Posterior cingulate gyrus (tissue), 11 donors: ENCODE measurements at regions not wholly inside any gene's neighbourhood (a gene's known extent, or its start where the extent isn't known, plus 50 kb on each side); places are given as distances from the start of the nearest gene placed in this dataset.
"Not testable (repeated sequence)": the region's sequence is repeated elsewhere in the genome, so short reads cannot be mapped to it uniquely, and the experiment has no call there.

Experiments used
- DNase-seq, 10 donors: peaks; one replicate each; pipeline versions ENCODE4 v3.0.0 to v3.0.0-alpha.2; 2020 to 2021; ENCODE audit warnings: mixed read lengths in 3 of 10
- intact Hi-C: fragments of 100-400 bp; cut with DNase I; formaldehyde crosslinking; loops from one replicate; pipeline ENCODE4 v1.15.1; 2023

DNA sequence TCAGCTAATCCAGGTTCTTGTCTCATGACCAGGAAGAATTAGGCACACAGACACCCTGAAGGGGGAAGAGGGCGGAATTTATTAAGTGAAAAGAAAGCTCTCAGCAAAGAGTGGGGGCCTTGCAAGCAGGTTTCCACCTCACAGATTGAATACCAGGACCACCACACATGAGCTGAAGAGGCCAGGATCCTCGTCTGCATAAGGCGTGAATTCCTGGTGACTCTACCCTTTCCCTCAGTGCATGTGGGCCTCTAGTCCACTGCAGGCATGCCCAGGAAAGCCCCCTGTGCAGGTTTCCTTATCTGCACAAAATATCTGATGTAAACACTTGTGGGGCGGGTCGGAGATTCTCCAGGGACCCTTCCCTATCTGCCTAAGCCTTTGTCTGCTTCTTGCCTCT is 782.1 kb upstream of the LRRN3 start:
- intact Hi-C loops: no loop called here

DNA sequence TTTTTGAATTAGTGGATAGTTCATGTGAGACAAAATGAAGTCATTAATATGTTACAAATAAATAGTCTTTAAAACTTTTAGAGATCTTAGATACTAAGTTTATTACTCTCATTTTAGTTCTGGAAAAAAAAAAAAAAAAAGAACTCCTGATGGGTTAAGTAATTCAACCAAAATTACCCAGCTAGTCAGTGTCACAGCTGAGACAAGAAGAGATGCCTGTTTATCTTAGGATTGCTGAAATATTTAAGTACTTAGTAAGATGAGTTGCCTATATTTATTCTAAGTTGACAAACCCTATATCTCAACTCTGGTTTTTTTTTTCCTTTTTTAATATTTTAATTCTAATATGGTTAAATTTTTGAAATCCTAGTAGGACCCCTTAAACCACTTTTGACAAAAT is 781.0 kb upstream of the LRRN3 start:
- no peak for DNase-seq
- intact Hi-C loops: no loop called here

More for the DNA sequence above, 782.1 kb upstream of the LRRN3 start:
- no peak for DNase-seq

DNA sequence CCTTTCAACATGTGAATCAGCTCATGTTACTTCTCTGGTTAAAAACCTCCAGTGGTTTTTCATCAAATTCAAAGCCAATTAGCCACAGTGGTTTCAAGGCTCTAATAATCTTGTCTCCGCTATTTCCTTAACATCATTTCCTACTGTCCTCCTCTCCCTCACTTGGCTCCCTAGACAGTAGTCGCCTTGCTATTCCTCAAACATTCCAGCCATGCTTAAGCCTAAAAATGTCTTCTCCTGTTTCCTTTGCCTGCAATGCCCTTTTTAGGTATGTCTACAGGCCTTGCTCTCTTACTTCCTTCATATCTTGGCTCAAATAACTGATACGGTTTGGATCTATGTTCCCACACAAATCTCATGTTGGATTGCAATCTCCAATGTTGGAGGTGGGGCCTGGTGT is 779.4 kb upstream of the LRRN3 start:
- intact Hi-C loops: no loop called here
- DNase-seq: no peak

DNA sequence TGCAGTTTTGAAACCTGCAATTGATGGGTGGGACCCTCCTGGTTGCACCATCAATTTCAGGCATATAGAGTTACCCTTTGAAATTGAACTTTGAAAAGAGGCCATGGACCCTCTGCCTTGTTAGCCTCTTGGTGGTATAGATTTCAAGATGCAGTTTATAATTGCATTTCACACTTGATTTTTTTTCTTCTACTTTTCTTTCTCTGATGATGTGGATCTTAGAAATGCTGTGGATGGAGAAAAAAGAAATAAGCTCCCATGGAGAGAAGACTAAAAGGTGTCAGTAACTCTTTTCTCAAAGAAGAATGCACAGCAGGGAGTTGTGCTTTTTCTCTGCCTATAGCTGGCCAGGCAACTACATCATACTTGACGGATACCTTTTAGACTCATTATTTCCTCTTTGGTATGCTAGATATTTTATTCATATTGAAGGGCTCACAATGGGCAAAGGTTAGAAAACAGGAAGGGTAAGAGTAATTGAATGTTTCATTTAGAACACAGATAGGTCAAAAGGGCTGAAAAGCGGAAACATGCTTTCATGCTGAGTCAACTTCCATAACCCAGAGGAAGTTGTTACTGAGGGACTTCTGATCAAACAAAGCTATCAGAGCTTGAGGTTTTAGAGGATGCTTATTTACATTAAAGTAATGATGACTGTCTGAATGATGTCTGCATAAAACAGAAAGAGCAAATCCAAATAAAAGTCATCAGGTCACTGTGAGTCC is 773.2 kb upstream of the LRRN3 start:
- intact Hi-C loops: no loop called here
- no peak for DNase-seq

DNA sequence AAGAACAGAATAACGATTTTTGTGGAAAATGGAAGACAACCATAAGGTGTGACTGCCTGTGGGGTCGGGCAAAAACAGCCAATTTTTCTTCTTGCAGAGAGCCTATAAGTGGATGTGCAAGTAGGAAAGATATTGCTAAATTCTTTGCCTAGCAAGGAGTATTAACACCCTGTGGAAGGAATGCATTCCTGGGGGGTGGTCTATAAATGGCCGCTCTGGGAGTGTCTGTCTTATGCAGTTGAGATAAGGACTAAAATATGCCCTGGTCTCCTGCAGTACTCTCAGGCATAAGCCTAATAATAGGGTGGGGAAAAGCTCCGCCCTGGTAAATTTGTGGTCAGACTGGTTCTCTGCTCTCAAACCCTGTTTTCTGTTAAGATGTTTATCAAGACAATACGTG is 770.6 kb upstream of the LRRN3 start:
- intact Hi-C loops, DNase-seq: not testable (repeated sequence)

DNA sequence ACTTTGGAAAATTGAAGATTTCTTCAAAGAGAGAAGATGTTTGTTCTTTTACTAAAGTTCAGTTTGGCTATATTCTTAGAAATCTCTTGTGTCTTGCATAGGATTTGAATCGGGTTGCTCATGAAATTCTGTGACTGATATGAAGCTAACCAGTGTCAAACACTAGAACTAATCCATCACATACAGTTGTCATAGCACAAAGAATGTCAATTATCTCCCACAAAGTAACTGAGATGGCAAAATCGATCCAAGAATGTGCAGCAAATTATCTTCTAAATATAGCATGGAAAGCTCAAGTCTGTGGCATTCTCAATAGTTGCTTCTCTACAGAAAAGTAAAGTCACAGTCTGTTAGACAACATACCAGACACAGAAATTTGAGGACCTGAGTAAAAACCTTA is 768.1 kb upstream of the LRRN3 start:
- intact Hi-C loops: no loop called here

DNA sequence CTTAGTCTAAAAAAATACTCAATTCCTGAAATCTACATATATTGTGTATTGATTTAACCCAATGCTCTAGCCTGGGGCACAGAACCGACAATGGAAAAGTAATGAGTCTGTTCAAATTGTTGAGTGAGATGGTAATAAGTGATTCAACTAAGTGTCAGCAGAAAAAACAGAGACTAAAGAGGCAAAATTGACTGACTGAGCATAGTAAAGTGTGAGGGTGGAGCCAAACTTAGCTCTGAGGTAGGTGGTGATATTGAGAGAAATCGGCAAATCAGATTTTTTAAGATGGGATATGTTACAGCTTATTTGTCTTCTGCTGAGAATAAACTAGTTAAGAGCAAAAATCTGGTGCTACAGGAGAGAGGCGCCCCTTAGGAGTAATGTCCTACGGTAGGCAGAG is 764.0 kb upstream of the LRRN3 start:
- intact Hi-C loops: no loop called here
- DNase-seq: no peak

More for the DNA sequence above, 768.1 kb upstream of the LRRN3 start:
- DNase-seq: no peak

DNA sequence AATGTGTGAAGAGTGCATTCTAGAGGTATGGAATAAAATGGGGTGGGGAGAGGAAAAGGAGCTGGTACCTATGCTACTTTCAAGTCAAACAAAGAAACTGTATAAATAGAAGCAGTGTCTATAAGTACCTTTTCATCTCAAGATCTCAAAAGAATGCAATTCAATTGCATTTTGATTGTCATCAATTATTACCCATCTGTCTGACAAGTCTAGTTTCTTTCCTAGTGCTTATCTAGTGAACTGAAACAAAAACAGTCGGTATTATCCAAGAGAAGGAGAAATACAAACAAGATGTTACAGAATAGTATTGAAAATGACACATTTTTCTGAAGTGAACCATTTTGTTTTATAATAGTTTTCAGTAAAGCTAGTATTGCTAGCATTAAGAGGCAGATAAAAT is 754.5 kb upstream of the LRRN3 start:
- intact Hi-C loops: no loop called here
- DNase-seq: no peak

DNA sequence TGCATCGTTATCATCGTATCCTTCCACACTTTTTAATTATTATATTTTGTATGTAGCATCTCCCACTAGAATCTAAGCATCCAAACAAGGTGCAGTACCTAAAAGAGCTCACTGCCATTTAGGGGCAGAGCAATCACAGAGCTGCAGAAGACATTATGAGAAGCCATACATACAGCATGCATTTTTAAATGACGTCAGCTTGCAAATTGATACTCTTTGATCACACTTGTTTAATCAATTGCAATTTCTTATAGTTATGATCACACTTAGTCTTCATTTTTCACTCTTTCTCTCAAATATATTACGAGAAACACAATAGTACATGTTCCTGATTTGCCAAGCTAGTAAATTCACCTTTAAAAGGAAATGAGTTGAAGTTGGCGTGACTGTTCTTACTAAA is 753.3 kb upstream of the LRRN3 start:
- intact Hi-C loops: no loop called here

DNA sequence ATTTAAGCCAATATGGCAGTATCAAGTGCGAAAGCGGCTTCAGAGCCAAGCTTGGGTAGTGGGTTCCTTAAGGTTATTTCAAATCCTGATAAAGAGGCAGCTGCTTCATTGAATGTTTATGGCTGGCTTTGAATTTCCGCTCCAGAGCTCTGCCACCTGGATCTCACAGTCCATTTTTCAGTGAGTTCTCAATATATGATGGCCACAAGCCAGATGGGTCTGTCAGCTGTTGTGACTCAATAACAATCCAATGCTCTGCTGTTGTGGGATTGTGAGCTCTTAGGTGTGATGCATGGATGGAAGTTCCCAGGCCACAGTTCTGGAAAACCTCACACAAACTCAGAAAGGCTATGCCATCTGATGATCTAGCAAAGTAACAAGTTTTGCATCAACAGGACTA is 743.8 kb upstream of the LRRN3 start:
- intact Hi-C loops: no loop called here
- no peak for DNase-seq

More for the DNA sequence above, 753.3 kb upstream of the LRRN3 start:
- DNase-seq: no peak

DNA sequence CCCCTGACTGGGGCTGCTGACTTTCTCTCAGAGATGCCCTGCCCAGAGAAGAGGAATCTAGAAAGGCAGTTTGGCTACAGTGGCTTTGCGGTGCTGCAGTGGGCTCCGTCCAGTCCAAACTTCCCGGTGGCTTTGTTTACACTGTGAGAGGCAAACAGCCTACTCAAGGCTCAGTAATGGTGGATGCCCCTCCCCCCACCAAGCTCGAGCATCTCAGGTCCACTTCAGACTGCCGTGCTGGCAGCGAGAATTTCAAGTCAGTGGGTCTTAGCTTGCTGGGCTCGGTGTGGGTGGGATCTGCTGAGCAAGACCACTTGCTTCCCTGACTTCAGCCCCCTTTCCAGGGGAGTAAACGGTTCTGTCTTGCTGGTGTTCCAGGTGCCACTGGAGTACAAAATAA is 734.5 kb upstream of the LRRN3 start:
- DNase-seq: peak in 2 of 10 donors; percentile 27 to 42
- intact Hi-C loops: no loop called here

DNA sequence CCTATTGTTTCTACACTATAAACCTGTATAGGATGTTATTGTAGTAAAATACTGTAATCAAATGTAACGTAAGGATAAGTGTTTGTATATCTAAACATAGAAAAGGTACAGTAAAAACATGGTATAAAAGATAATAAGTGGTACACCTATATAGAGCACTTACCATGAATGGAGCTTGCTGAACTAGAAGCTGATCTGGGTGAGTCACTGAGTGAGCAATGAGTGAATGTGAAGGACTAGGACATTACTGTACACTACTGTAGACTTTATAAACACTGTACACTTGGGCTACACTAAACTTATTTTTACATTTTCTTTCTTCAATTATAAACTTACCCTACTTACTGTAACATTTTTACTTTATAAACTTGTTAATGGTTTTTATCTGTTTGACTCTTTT is 732.9 kb upstream of the LRRN3 start:
- intact Hi-C loops: no loop called here
- no peak for DNase-seq

DNA sequence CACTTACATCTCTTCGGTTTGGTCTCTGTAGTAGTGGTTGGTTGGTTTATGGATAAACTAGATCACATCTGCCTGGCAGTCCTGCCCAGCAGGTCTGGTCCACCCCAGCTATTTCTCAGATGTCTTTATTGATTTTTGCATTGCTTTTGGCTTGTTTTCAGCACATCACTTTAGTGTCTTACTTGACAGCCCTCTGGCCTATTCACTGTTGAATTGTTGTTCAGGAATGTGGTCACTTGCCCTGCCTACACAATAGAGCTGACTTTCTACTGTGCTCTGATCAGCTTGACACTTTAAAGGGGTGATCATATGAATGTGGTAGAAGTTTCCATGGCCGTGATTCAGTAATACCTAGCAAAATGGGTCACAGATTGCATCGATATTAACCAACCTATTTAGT is 719.2 kb upstream of the LRRN3 start:
- intact Hi-C loops: no loop called here
- no peak for DNase-seq

DNA sequence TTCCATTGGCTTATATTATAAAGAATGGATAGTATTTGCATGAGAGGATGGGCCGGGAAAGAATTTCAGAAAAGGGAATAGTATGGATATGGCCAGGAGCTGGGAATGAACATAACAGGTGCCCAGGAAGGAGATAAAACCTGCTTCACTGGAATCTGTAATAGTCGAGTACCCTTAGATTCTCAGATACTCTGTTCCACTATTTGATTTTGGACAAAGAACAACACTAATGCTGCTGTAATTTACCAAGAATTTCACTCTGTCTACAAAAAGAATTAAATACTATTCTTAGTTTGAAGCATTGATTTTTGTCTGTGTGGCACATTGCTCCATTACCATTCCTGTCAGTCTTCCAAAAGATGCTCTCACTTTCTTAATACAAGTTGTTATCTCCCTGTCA is 718.2 kb upstream of the LRRN3 start:
- intact Hi-C loops: no loop called here
- DNase-seq: no peak

DNA sequence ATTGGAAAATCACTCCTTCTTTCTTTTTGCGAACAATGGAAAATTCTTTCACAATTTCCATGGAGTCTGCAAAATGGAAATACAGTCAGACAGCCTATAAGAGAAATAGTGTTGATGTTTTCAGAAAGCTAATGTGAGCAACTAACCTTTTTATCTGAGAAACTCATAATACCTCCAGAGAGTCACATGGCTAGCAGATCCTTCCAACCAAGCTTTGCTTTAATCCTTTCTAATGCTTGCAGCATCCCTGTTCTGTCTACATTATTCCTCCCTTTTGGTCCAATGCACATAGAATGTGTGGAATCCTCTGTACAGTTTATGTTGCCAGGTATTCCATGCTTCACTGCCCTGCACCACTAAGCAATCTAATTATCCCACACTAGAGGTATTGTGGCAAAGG is 717.5 kb upstream of the LRRN3 start:
- intact Hi-C loops: no loop called here
- no peak for DNase-seq

DNA sequence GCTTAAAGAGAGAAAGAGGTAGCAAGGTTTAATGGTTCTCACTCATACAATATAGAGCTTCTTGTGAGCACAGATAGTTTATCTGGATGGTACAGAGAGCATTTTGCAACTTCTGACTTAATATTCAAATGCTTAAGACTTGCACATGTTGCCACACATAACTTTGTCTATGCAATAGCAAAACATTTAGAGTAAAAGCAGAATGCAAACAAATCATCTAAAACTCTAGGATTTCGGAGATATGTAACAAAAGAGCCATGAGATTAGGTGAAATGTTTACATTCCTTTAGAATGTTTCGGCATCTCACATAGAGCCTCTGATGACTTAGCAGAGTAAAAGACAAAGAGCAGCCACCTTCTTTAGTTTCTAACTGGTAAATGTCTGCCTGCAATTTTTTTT is 717.1 kb upstream of the LRRN3 start:
- intact Hi-C loops: no loop called here
- DNase-seq: no peak

DNA sequence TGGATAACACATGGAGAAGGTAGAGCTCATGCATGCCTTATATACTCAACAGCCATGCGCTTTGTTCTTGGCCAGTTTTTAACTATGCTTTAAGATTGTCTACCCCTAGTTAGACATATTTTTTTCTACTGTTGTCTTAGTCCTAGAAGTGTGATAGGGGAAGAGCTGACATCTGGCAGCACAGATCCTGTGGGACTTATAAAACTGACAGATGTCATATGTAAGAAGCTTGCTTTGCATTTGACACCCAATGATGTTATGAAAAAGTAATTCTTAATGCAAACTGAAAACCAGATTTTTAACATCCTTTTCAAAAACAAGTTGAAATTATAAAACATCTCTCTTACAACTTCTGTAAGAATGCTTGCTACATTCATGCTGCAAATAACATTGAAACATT is 715.9 kb upstream of the LRRN3 start:
- intact Hi-C loops: no loop called here
- DNase-seq: no peak

DNA sequence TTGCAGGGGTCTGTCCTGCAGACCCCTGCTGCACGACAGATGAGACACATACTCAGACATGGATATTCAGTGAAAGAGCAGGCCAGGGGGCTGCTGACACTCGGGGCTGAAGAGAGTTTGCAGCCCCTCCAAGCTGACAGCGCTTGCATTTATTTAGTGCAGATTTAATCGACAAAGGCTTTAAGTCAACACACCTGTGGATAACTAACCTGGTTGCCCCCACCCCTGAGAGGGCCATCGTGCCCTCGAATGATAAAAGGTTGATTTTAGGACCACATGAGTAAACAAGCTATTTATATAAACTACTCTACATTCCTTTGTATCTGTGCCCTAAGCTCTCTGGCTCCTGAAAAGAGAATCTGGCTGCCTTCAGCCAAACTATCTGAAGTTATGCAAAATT is 708.2 kb upstream of the LRRN3 start:
- intact Hi-C loops: no loop called here
- DNase-seq: peak in 1 of 10 donors; percentile 71

DNA sequence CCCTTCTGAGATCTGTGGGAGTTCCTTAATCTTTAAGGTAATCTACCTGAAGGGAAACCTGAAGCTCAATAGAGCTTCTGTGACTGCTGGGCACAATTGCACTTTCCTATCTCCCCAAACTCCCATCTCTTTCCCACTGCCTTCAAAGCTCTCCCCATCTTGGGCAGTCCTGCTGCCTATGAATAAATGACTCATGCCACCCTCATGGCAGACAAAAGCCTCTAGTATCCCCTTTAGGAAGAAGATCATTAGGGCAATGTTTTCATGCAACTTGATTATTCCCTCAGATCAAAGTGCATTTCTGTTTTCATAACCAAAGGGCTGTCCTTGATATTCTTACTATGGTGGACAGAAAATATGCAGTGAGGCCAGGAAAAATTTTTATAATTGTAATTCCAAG is 704.9 kb upstream of the LRRN3 start:
- intact Hi-C loops: no loop called here
- no peak for DNase-seq

DNA sequence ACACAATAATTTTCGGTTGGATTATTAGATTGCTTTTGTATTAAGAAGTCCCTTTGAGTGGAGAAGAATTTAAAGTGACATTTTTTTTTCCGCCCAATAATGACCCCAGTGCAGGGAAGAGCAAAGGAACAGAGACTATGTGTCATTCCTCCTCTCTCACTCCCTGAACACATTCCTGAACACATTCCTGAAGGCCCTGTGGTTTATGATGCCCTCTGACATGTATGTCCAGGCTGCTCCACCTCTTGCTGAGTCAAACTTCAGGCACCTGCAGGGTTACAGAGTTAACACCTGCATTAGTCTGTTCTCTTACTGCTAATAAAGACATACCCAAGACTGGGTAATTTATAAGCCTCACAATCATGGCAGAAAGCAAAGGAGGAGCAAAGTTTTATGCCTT is 704.0 kb upstream of the LRRN3 start:
- no peak for DNase-seq
- intact Hi-C loops: no loop called here

DNA sequence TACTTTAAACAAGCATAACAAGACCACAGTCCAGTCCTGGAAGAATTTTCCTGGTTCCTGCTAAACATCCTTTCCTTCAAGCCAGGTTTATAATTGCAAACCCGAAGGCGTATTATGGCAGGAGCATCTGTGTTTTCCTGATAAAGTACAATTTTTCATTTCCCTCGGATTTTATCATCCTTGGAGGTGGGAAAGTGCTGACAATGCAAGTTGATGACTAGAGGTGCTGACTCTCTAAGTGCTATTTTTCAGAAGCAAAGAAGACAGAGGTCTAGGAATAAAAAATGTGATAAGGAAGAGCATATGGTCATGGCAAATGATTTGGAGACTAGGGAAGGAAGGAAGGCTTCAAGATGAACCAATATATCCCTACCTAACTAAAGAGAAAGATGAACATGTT is 703.2 kb upstream of the LRRN3 start:
- intact Hi-C loops: no loop called here
- no peak for DNase-seq

DNA sequence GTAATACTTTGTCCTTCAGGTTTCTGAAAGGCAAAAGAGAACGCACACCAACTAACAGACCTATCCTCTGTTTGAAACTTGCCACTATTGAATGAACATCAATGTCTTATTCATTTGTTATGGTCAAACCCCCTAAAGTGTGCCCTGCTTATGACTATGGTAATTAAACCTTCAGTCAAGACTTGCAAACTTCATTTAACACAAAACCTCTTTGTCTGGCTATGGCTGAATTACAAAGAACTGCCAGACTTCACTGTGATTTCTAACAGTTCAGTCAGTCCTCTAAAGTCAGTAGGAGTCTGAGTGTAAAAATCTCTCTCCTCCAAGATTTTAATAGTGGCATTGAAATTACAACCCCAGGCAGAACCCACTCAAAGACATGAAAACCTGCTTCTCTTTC is 702.5 kb upstream of the LRRN3 start:
- intact Hi-C loops: no loop called here
- no peak for DNase-seq

DNA sequence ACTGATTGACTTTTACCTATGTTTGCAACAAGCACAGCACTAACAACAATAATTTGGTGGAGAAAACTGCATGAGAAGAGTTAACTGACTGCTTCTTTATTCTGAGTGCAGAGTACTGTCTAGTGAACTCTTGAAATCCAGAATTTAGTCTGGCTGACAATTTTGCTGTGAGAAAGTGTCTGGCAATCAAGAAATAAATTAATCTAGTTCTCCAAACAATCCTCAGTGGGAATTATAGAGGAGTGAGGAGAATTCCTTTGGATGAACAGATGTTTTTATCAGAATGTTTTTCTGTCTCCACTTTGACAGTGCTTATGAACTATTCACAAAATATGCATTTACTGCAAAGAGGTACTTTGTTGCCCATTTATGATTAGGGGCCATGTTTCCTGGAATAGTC is 694.9 kb upstream of the LRRN3 start:
- no peak for DNase-seq
- intact Hi-C loops: no loop called here
